SK-N-SH treated with all-trans-retinoic acid at 6 μM for 48 hours (cell line): ENCODE measurements at regions not wholly inside any gene's neighbourhood (a gene's known extent, or its start where the extent isn't known, plus 50 kb on each side); places are given as distances from the start of the nearest gene placed in this dataset.

Experiments
- ARNTL ChIP-seq: fragments of 450-650 bp; formaldehyde crosslinking; IDR thresholded peaks from 2 replicates; pipeline ENCODE4 v1.5.0; 2020; ENCODE audit warnings: low read depth, mild to moderate bottlenecking, moderate library complexity, borderline replicate concordance
- CSDC2 ChIP-seq: fragments of 250-450 bp; sonication (Bioruptor Pico); IDR thresholded peaks from 2 replicates; pipeline ENCODE4 v1.5.0; 2020; ENCODE audit warnings: mild to moderate bottlenecking, moderate library complexity
- ESRRG ChIP-seq: fragments of 250-450 bp; sonication (Bioruptor Pico); IDR thresholded peaks from 2 replicates; pipeline ENCODE4 v1.6.1; 2021; ENCODE audit warnings: mild to moderate bottlenecking
- OSR1 ChIP-seq: fragments of 250-450 bp; sonication (Bioruptor Pico); IDR thresholded peaks from 2 replicates; pipeline ENCODE4 v1.8.0; 2022; ENCODE audit warnings: moderate library complexity, mild to moderate bottlenecking, inconsistent platforms
- PATZ1 ChIP-seq: fragments of 250-450 bp; sonication (Bioruptor Pico); IDR thresholded peaks from 2 replicates; pipeline ENCODE4 v1.8.0; 2020; ENCODE audit warnings: mild to moderate bottlenecking, moderate library complexity, borderline replicate concordance
- TOX ChIP-seq: fragments of 250-450 bp; sonication (Bioruptor Pico); IDR thresholded peaks from 2 replicates; pipeline ENCODE4 v1.8.0; 2021; ENCODE audit warnings: mild to moderate bottlenecking, moderate library complexity, borderline replicate concordance
- ZC3H10 ChIP-seq: fragments of 250-450 bp; sonication (Bioruptor Pico); IDR thresholded peaks from 2 replicates; pipeline ENCODE4 v1.5.1; 2021; ENCODE audit warnings: mild to moderate bottlenecking, moderate library complexity
- ZFP3 ChIP-seq: fragments of 250-450 bp; sonication (Bioruptor Pico); IDR thresholded peaks from 2 replicates; pipeline ENCODE4 v1.5.0; 2020; ENCODE audit warnings: mild to moderate bottlenecking, moderate library complexity
- ZNF565 ChIP-seq: fragments of 450-650 bp; formaldehyde crosslinking; conservative IDR thresholded peaks from 2 replicates; pipeline ENCODE4 v1.5.0; 2020; ENCODE audit warnings: low read depth, mild to moderate bottlenecking, moderate library complexity
- ZNF8 ChIP-seq: fragments of 450-650 bp; formaldehyde crosslinking; IDR thresholded peaks from 2 replicates; pipeline ENCODE4 v1.5.0; 2020; ENCODE audit warnings: mild to moderate bottlenecking, moderate library complexity
- TF ChIP-seq, protein P1 (sequence below): fragments of 250-450 bp; sonication (Bioruptor Pico); IDR thresholded peaks from 2 replicates; pipeline ENCODE4 v1.5.0; 2020; ENCODE audit warnings: mild to moderate bottlenecking, moderate library complexity
- TF ChIP-seq, protein P2 (sequence below): fragments of 250-450 bp; sonication (Bioruptor Pico); IDR thresholded peaks from 2 replicates; pipeline ENCODE4 v1.8.0; 2021; ENCODE audit warnings: low read depth, mild to moderate bottlenecking, moderate library complexity, borderline replicate concordance
- TF ChIP-seq, protein P3 (sequence below): fragments of 250-450 bp; sonication (Bioruptor Pico); IDR thresholded peaks from 2 replicates; pipeline ENCODE4 v1.5.1; 2020; ENCODE audit warnings: low read depth, mild to moderate bottlenecking, moderate library complexity

GRCh38 chr17:71287071-71287823 lies 833.6 kb upstream of the SOX9 start:
- TF ChIP-seq, protein P1, sequence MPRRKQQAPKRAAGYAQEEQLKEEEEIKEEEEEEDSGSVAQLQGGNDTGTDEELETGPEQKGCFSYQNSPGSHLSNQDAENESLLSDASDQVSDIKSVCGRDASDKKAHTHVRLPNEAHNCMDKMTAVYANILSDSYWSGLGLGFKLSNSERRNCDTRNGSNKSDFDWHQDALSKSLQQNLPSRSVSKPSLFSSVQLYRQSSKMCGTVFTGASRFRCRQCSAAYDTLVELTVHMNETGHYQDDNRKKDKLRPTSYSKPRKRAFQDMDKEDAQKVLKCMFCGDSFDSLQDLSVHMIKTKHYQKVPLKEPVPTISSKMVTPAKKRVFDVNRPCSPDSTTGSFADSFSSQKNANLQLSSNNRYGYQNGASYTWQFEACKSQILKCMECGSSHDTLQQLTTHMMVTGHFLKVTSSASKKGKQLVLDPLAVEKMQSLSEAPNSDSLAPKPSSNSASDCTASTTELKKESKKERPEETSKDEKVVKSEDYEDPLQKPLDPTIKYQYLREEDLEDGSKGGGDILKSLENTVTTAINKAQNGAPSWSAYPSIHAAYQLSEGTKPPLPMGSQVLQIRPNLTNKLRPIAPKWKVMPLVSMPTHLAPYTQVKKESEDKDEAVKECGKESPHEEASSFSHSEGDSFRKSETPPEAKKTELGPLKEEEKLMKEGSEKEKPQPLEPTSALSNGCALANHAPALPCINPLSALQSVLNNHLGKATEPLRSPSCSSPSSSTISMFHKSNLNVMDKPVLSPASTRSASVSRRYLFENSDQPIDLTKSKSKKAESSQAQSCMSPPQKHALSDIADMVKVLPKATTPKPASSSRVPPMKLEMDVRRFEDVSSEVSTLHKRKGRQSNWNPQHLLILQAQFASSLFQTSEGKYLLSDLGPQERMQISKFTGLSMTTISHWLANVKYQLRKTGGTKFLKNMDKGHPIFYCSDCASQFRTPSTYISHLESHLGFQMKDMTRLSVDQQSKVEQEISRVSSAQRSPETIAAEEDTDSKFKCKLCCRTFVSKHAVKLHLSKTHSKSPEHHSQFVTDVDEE (CRISPR knock-in tag) = no peak
- TF ChIP-seq ZFP3 = no peak
- no peak for TF ChIP-seq ZNF565 (CRISPR knock-in tag)
- TF ChIP-seq ZC3H10 (CRISPR knock-in tag) = no peak
- no peak for TF ChIP-seq OSR1 (CRISPR knock-in tag)
- TF ChIP-seq, protein P2, sequence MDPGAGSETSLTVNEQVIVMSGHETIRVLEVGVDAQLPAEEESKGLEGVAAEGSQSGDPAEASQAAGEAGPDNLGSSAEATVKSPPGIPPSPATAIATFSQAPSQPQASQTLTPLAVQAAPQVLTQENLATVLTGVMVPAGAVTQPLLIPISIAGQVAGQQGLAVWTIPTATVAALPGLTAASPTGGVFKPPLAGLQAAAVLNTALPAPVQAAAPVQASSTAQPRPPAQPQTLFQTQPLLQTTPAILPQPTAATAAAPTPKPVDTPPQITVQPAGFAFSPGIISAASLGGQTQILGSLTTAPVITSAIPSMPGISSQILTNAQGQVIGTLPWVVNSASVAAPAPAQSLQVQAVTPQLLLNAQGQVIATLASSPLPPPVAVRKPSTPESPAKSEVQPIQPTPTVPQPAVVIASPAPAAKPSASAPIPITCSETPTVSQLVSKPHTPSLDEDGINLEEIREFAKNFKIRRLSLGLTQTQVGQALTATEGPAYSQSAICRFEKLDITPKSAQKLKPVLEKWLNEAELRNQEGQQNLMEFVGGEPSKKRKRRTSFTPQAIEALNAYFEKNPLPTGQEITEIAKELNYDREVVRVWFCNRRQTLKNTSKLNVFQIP (CRISPR knock-in tag) = no peak
- no peak for TF ChIP-seq ESRRG (CRISPR knock-in tag)
- no peak for TF ChIP-seq CSDC2 (CRISPR knock-in tag)
- TF ChIP-seq ARNTL = no peak
- TF ChIP-seq PATZ1 (CRISPR knock-in tag) = no peak
- no peak for TF ChIP-seq ZNF8 (CRISPR knock-in tag)
- no peak for TF ChIP-seq TOX (CRISPR knock-in tag)
- TF ChIP-seq, protein P3, sequence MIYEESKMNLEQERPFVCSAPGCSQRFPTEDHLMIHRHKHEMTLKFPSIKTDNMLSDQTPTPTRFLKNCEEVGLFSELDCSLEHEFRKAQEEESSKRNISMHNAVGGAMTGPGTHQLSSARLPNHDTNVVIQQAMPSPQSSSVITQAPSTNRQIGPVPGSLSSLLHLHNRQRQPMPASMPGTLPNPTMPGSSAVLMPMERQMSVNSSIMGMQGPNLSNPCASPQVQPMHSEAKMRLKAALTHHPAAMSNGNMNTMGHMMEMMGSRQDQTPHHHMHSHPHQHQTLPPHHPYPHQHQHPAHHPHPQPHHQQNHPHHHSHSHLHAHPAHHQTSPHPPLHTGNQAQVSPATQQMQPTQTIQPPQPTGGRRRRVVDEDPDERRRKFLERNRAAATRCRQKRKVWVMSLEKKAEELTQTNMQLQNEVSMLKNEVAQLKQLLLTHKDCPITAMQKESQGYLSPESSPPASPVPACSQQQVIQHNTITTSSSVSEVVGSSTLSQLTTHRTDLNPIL (CRISPR knock-in tag) = no peak
